Upper lobe of left lung (tissue), 4 donors: ENCODE measurements at regions not wholly inside any gene's neighbourhood (a gene's known extent, or its start where the extent isn't known, plus 50 kb on each side); places are given as distances from the start of the nearest gene placed in this dataset.

ENCODE experiments used
- EP300 ChIP-seq, 4 donors: sonication (generic); formaldehyde crosslinking; IDR thresholded peaks; one replicate each; pipeline ENCODE4 v1.5.1; 2017; ENCODE audit warnings: antibody characterized with exemption in 4 of 4, control low read depth in 2 of 4
- POLR2A ChIP-seq, 4 donors: fragments of 450-650 bp; IDR thresholded peaks; one replicate each; pipeline ENCODE4 v1.5.1; 2016 to 2017; ENCODE audit warnings: antibody characterized with exemption in 4 of 4, mild to moderate bottlenecking in 2 of 4
- POLR2AphosphoS5 ChIP-seq, 2 donors: sonication (generic); formaldehyde crosslinking; IDR thresholded peaks; one replicate each; pipeline ENCODE4 v1.5.1; 2017; ENCODE audit warnings: antibody characterized with exemption in 2 of 2
- TF ChIP-seq, protein P1 (sequence below), 6 experiments: fragments of 450-650 bp in 4 of 6; fragments of 200-600 bp in 2 of 6; sonication (generic) in 2 of 6; IDR thresholded peaks; one replicate each; pipeline ENCODE4 v1.5.1; 2016 to 2019; ENCODE audit warnings: antibody characterized with exemption in 6 of 6

DNA sequence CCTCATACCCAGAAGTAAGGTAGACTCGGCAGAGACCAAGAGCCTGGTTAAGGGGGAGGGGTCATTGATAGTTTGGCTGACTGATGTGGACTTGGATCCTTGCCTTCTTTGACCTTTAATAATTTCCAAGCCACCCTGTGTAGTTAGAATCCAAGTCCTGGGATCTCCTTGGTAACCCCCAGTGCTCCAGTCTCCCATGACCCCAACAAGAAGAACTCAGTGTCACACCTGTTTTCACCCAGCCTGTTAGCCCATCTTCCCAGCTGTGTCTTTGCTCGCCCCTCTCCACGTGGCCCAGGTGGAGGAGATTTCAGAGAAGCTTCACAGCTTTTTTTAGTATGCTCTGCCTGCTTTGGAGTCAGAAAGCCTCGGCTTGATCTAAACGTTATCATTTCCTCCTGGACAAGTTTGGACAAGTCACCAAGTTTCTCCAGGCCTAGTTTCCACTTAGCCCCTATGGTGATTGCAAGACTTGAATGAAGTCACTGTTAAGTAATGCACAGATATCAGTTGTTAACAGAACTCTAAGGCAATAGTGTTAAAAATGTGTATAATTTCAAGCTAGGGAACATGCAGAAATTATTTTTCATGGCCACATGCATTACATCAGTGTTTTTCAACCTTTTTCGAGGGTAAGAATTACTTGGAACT is 170.0 kb downstream of the TMEM38B start:
- TF ChIP-seq, protein P1, sequence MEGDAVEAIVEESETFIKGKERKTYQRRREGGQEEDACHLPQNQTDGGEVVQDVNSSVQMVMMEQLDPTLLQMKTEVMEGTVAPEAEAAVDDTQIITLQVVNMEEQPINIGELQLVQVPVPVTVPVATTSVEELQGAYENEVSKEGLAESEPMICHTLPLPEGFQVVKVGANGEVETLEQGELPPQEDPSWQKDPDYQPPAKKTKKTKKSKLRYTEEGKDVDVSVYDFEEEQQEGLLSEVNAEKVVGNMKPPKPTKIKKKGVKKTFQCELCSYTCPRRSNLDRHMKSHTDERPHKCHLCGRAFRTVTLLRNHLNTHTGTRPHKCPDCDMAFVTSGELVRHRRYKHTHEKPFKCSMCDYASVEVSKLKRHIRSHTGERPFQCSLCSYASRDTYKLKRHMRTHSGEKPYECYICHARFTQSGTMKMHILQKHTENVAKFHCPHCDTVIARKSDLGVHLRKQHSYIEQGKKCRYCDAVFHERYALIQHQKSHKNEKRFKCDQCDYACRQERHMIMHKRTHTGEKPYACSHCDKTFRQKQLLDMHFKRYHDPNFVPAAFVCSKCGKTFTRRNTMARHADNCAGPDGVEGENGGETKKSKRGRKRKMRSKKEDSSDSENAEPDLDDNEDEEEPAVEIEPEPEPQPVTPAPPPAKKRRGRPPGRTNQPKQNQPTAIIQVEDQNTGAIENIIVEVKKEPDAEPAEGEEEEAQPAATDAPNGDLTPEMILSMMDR (IDR thresholded peaks at IDR 0.05) = no peak
- no peak for TF ChIP-seq POLR2A (IDR thresholded peaks at IDR 0.05)
- TF ChIP-seq POLR2AphosphoS5 (IDR thresholded peaks at IDR 0.05) = no peak
- no peak for TF ChIP-seq EP300 (IDR thresholded peaks at IDR 0.05)
